ENCODE measurements at regions not wholly inside any gene's neighbourhood (a gene's known extent, or its start where the extent isn't known, plus 50 kb on each side); places are given as distances from the start of the nearest gene placed in this dataset.

GRCh38 chr3:16707260-16707659 is 102.0 kb upstream of the DAZL start:
- Histone ChIP-seq H2AFZ (ENCODE audit: low read depth, low read length, poor library complexity, severe bottlenecking) (no peak overlapping the region), H3K9me2 (ENCODE audit: insufficient read depth) (no peaks in the 10 kb centered on the region), H3K9ac (ENCODE audit: low read length) (no peak overlapping the region), H3K36me3 (ENCODE audit: control insufficient read depth in 1 of 2, insufficient read depth in 2 of 2, low read length in 2 of 2) (no peaks in the 10 kb centered on the region), H3K4me3 (replicated peaks in 1 of 2; ENCODE audit: low read depth in 1 of 2, low read length in 2 of 2) (no peak overlapping the region), H3K79me2 (ENCODE audit: insufficient read depth, low read length) (no peaks in the 10 kb centered on the region), H3K4me1 (ENCODE audit: control insufficient read depth in 1 of 2, insufficient read depth in 2 of 2, low read length in 2 of 2) (no peaks in the 10 kb centered on the region), H4K20me1 (ENCODE audit: insufficient read depth) (no peaks in the 10 kb centered on the region), H3K4me2 (ENCODE audit: low read length) (no peak overlapping the region), H3K27ac (ENCODE audit: low read depth, low read length) (no peak overlapping the region), H3K27me3 (ENCODE audit: insufficient read depth, low read length) (no peaks in the 10 kb centered on the region; the same call in 1 of the 2 replicates), H3K9me3 (ENCODE audit: control insufficient read depth in 1 of 2, insufficient read depth in 1 of 2, low read depth in 1 of 2, low read length in 2 of 2) (no peaks in the 10 kb centered on the region)
- no TSS peak for BruUV-seq (replicated peaks)
- intact Hi-C loops (cut with micrococcal nuclease): no loop called here
- ChIA-PET RAD21 (ENCODE audit: low non-redundant PET in 1 of 2, low total read pairs in 2 of 2, uncharacterized antibody in 2 of 2, unreplicated experiment in 2 of 2) (no interaction called here), CTCF (no interaction called here), POLR2A (no interaction called here)
- ATAC-seq (no peak), DNase-seq (ENCODE audit: low read depth, low spot score) (no peak)
- TF ChIP-seq CTCF (IDR thresholded peaks at IDR 0.05 in 2 of 3, conservative IDR thresholded peaks at IDR 0.05 in 1 of 3; ENCODE audit: borderline replicate concordance in 1 of 3, insufficient read depth in 1 of 3, low read depth in 2 of 3, low read length in 2 of 3): no peak
- TF ChIP-seq POLR2A (IDR thresholded peaks at IDR 0.05; ENCODE audit: borderline replicate concordance, extremely low read depth, insufficient read depth, insufficient read length): no peak
- TF ChIP-seq POLR2AphosphoS5 (IDR thresholded peaks at IDR 0.05; ENCODE audit: low read depth, low read length): no peak
- no peak for TF ChIP-seq ZNF274 (IDR thresholded peaks at IDR 0.05; ENCODE audit: low read depth, low read length)
- no peak for TF ChIP-seq ATF3 (IDR thresholded peaks at IDR 0.05)
- TF ChIP-seq EZH2 (IDR thresholded peaks at IDR 0.05): no peak
- TF ChIP-seq CBX3 (IDR thresholded peaks at IDR 0.05; ENCODE audit: low read depth): no peak
- TF ChIP-seq SRF (IDR thresholded peaks at IDR 0.05; ENCODE audit: low read depth): no peak
- TF ChIP-seq EGR1 (IDR thresholded peaks at IDR 0.05; ENCODE audit: low read depth): no peak
- TF ChIP-seq TCF7L2 (IDR thresholded peaks at IDR 0.05; ENCODE audit: borderline replicate concordance, extremely low read depth, insufficient read depth, insufficient read length): no peak
- no peak for TF ChIP-seq JUND (IDR thresholded peaks at IDR 0.05)
- no peak for TF ChIP-seq SIN3A (IDR thresholded peaks at IDR 0.05; ENCODE audit: low read depth)
- TF ChIP-seq ZBTB33 (IDR thresholded peaks at IDR 0.05; ENCODE audit: extremely low read depth, insufficient replicate concordance, low read length): no peak
- no peak for TF ChIP-seq CEBPB (IDR thresholded peaks at IDR 0.05; ENCODE audit: low read depth)
- TF ChIP-seq YY1 (IDR thresholded peaks at IDR 0.05; ENCODE audit: extremely low read depth, insufficient replicate concordance, low read depth, low read length): no peak
- TF ChIP-seq ZFX (IDR thresholded peaks at IDR 0.05): no peak
- no peak for TF ChIP-seq ELF1 (IDR thresholded peaks at IDR 0.05; ENCODE audit: borderline replicate concordance, low read depth)
- no peak for TF ChIP-seq SP1 (IDR thresholded peaks at IDR 0.05; ENCODE audit: low read depth)
- no peak for TF ChIP-seq FOSL1 (IDR thresholded peaks at IDR 0.05; ENCODE audit: low read depth)

Measured in HCT116 (cell line).